DMS53 (cell line): ENCODE measurements at regions not wholly inside any gene's neighbourhood (a gene's known extent, or its start where the extent isn't known, plus 50 kb on each side); places are given as distances from the start of the nearest gene placed in this dataset.
A peak's percentile ranks its signal among the peaks of the same experiment; 100 is the strongest.

ENCODE experiments used
- DNase-seq: peaks from one replicate; lab custom pipeline; 2025; lab: John Stamatoyannopoulos, UW

- DNase-seq = peak; percentile 65
Measured at GRCh38 chr2:157150747-157151146, 106.8 kb upstream of the GALNT5 start.

- peak; percentile 15 for DNase-seq
Measured at GRCh38 chr2:157152362-157152761, 105.1 kb upstream of the GALNT5 start.

GRCh38 chr2:157155992-157156391 is 101.5 kb upstream of the GALNT5 start:
- DNase-seq = no peak

- no peak for DNase-seq
Measured at GRCh38 chr2:157158111-157158510, 99.4 kb upstream of the GALNT5 start.

GRCh38 chr2:157159221-157159934 is 98.1 kb upstream of the GALNT5 start:
- no peak for DNase-seq

GRCh38 chr2:157160111-157160510 is 97.4 kb upstream of the GALNT5 start:
- no peak for DNase-seq

GRCh38 chr2:157164370-157164769 is 93.1 kb upstream of the GALNT5 start:
- DNase-seq = no peak

GRCh38 chr2:157164891-157165290 is 92.6 kb upstream of the GALNT5 start:
- DNase-seq = peak; percentile 6

- DNase-seq = no peak
Measured at GRCh38 chr2:157168501-157168900, 89.0 kb upstream of the GALNT5 start.

- DNase-seq = no peak
Measured at GRCh38 chr2:157169889-157170288, 87.6 kb upstream of the GALNT5 start.

GRCh38 chr2:157170299-157170698 is 87.2 kb upstream of the GALNT5 start:
- DNase-seq = no peak

GRCh38 chr2:157172239-157172638 is 85.3 kb upstream of the GALNT5 start:
- no peak for DNase-seq

- DNase-seq = no peak
Measured at GRCh38 chr2:157172866-157173578, 84.5 kb upstream of the GALNT5 start.

- DNase-seq = no peak
Measured at GRCh38 chr2:157173740-157174184, 83.7 kb upstream of the GALNT5 start.

GRCh38 chr2:157174321-157174720 is 83.2 kb upstream of the GALNT5 start:
- no peak for DNase-seq

GRCh38 chr2:157176602-157177001 is 80.9 kb upstream of the GALNT5 start:
- DNase-seq = no peak

- DNase-seq = no peak
Measured at GRCh38 chr2:157178874-157179273, 78.6 kb upstream of the GALNT5 start.

- DNase-seq = no peak
Measured at GRCh38 chr2:157179324-157180105, 78.0 kb upstream of the GALNT5 start.

- no peak for DNase-seq
Measured at GRCh38 chr2:157180359-157180758, 77.1 kb upstream of the GALNT5 start.

- DNase-seq = no peak
Measured at GRCh38 chr2:157181234-157181633, 76.3 kb upstream of the GALNT5 start.

- DNase-seq = peak; percentile 63
Measured at GRCh38 chr2:157182204-157182709, 75.2 kb upstream of the GALNT5 start.

GRCh38 chr2:157182834-157183396 is 74.6 kb upstream of the GALNT5 start:
- peak; percentile 89 for DNase-seq
